ENCODE measurements at regions not wholly inside any gene's neighbourhood (a gene's known extent, or its start where the extent isn't known, plus 50 kb on each side); places are given as distances from the start of the nearest gene placed in this dataset.

DNA sequence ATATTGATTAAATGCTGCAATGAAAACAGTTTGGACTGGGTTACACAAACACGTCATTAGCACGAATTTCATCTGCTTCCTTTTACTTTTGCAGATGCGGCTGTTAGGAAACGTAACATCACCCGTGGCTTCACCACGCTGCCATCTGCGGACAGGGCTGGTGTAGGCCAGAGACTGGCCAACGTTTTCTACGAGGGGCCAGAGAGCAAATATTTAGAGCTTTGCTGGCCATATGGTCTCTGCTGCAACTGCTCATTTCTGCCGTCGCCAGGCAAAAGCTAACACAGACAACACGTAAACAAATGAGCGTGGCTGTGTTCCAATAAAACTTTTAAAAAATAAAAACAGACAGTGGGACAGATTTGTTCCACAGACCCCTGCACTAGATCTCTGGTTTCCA, 96.6 kb downstream of the ENGASE start:
- TF ChIP-seq POLR2A (IDR thresholded peaks at IDR 0.05) = no peak
- no peak for TF ChIP-seq CTCF (IDR thresholded peaks at IDR 0.05)

Measured in uterus (tissue), 2 donors.